ENCODE measurements at regions not wholly inside any gene's neighbourhood (a gene's known extent, or its start where the extent isn't known, plus 50 kb on each side); places are given as distances from the start of the nearest gene placed in this dataset.
"Not testable (repeated sequence)": the region's sequence is repeated elsewhere in the genome, so short reads cannot be mapped to it uniquely, and the experiment has no call there.

DNA sequence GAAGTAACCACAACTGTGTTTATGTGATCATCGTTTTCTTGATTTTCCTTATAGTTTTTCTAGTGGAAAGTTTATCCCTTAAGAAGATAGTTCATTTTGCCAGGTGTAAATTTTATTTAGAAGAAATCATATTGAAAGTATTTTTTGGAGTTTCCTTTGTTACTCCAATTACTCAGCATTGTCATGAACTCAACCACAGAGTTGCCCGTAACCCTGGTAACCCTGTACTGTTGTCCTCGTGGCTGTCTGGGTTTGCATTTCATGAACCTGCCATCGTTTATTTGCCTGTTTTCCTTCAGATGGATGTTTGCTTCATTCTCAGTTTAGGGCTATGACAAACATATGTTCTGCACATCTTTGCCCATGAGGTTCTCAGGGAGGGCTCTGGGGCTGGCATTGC lies 534.3 kb downstream of the GOLGA6L6 start:
- H3K4me1 Mint-ChIP-seq; POLR2A ChIA-PET; CTCF ChIA-PET; H3K36me3 Mint-ChIP-seq (ENCODE audit: low read depth); H3K9me3 Mint-ChIP-seq; H3K4me3 Mint-ChIP-seq; DNase-seq; H3K27ac Mint-ChIP-seq; H3K27me3 Mint-ChIP-seq: not testable (repeated sequence)

DNA sequence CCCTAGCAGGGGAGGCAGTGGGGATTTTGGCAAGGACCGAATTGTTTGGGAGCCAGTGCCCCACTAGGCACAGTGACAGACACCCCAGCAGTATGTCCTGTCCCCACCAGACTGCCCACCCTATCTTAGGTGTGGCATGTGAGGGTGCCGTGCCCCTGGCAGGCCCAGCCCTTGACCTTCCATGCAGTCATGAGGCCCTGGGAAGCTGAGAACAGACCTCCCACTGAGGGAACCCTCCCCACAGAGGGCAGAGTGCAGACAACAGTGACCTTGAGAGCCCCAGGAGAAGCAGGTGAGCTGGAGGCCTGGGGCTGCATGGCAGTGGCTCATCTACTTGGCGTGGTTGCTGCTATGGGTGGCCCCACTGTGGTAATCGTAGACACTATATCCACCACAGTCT lies 538.1 kb downstream of the GOLGA6L6 start:
- H3K36me3 Mint-ChIP-seq (ENCODE audit: low read depth); H3K9me3 Mint-ChIP-seq; DNase-seq; CTCF ChIA-PET; H3K4me1 Mint-ChIP-seq; H3K27ac Mint-ChIP-seq; POLR2A ChIA-PET; H3K4me3 Mint-ChIP-seq; H3K27me3 Mint-ChIP-seq: not testable (repeated sequence)

DNA sequence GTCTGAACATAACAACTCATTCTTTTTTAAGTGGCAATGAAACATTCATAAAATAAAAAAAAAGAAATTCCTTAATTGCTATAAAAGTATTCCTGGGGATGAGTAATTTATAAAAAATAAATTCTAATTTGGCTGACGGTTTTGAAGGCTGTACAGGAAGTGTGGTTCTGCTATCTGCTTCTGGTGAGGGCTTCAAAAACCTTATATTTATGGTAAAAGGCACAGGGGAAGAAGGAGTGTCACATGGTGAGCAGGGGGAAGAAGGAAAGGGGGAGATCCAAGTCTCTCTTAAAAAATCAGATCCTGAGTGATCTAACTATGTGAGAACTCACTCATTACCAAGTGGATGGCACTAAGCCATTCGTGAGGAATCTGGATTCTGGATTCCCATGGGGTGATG lies 539.0 kb downstream of the GOLGA6L6 start:
- H3K9me3 Mint-ChIP-seq; H3K27me3 Mint-ChIP-seq; POLR2A ChIA-PET; H3K4me3 Mint-ChIP-seq; DNase-seq; H3K4me1 Mint-ChIP-seq; H3K27ac Mint-ChIP-seq; CTCF ChIA-PET; H3K36me3 Mint-ChIP-seq (ENCODE audit: low read depth): not testable (repeated sequence)

DNA sequence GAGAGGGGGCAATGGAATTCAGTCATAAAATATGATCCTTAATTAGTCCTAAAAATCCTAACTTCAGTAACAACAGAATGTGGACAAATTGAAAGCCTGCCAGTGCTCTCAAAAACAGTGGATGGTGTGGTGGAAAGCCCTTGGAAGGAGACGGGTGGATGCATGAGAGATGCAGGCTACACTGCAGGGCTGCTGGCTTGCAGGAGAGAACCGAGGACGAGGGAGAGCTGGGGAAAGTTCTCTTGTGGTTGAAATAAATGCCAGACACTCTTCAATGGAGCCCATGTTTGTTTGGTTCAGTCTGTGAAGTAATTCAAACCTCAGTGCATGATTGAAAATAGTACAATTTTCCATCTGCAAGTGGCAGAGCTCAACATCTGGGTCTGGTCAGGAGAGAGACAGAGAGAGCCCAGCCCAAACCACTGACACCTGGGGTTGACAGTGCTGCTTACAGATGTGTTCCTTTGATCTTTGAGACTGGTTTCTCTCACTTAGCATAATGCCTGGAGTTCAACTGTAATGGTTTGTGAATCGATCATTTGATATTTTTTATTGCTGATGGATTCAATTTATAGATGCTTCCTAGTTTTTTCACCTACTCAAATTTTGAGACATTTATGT lies 544.9 kb downstream of the GOLGA6L6 start:
- DNase-seq; H3K4me3 Mint-ChIP-seq; H3K27me3 Mint-ChIP-seq; H3K27ac Mint-ChIP-seq; CTCF ChIA-PET; H3K4me1 Mint-ChIP-seq; H3K36me3 Mint-ChIP-seq (ENCODE audit: low read depth); POLR2A ChIA-PET; H3K9me3 Mint-ChIP-seq: not testable (repeated sequence)

DNA sequence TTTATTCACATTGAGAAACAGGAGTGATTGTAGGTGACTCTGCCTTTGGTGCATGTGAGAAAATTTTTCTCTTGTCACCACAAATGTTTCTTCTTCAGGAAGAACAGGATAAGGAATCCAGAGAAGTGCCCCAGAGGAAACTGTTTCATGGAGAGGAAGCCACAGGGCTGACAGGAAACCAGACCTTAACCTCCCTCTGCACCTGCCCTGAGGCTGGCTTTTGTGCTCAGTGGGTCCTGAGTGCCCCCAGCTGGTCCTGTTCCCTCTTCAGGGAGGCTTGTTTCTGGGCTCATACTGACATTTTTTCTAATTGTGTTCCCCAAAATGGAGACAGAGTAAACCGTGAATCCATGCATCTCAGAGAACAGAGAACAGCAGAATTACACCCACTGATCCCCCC lies 546.3 kb downstream of the GOLGA6L6 start:
- POLR2A ChIA-PET; H3K27me3 Mint-ChIP-seq; H3K4me3 Mint-ChIP-seq; CTCF ChIA-PET; DNase-seq; H3K36me3 Mint-ChIP-seq (ENCODE audit: low read depth); H3K4me1 Mint-ChIP-seq; H3K27ac Mint-ChIP-seq; H3K9me3 Mint-ChIP-seq: not testable (repeated sequence)

DNA sequence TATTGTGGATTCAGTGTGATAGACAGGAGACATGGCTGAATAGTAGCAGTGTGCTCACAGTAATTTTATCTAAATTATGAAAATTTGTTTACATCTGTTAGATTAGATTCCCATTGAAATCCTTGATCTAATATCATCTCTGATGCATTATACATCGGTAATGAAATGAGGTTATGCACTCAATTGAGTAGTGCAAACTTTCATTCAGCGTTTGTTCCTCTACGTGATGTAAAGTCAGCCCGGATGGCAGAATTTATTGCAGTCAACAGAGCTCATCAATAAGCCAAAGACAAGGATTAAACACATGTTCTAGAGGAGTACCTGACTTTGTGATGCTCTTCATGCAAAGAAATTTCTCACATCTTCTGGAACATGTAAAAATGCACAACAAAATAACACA lies 549.2 kb downstream of the GOLGA6L6 start:
- ChIA-PET POLR2A (no interaction called here), CTCF (no interaction called here)
- no peaks in the 10 kb centered on the region for H3K36me3 Mint-ChIP-seq (ENCODE audit: low read depth)
- no peaks in the 10 kb centered on the region for H3K27me3 Mint-ChIP-seq
- no peak overlapping the region for H3K4me3 Mint-ChIP-seq
- H3K9me3 Mint-ChIP-seq: peaks cover 10% of the 10 kb centered on the region
- H3K4me1 Mint-ChIP-seq: peaks cover 1% of the 10 kb centered on the region
- no peak for DNase-seq
- no peak overlapping the region for H3K27ac Mint-ChIP-seq

DNA sequence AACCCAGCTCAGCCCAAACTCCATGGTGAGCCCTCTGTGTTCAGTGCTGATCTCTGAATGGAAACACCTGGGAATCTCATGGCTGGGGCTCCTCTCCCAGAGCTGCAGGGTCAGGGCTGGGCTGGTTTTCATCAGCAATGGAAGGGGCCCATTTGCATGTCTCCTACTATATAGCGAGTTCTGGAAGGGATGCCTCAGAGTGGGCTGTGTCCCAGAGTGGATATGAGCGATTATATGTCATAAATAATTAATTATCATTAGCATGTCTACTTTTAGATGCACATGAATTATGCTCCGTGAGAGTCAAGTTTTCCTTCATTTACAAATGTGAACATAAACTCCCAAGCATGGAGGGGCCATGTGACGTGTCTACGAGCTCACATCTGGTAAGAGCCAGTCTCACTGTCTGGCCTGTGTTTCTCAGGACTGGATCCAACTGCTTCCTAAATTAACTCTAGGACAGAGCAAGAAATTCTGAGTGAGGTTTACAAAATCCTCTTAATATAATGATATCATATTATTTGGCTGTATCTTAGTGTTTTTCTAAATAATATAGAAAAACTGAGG lies 553.4 kb downstream of the GOLGA6L6 start:
- Mint-ChIP-seq H3K36me3 (ENCODE audit: low read depth) (no peaks in the 10 kb centered on the region), H3K4me3 (no peak overlapping the region), H3K4me1 (peaks cover 1% of the 10 kb centered on the region), H3K27ac (no peak overlapping the region), H3K9me3 (peaks cover 14% of the 10 kb centered on the region), H3K27me3 (no peaks in the 10 kb centered on the region)
- no peak for DNase-seq
- ChIA-PET POLR2A (no interaction called here), CTCF (no interaction called here)

DNA sequence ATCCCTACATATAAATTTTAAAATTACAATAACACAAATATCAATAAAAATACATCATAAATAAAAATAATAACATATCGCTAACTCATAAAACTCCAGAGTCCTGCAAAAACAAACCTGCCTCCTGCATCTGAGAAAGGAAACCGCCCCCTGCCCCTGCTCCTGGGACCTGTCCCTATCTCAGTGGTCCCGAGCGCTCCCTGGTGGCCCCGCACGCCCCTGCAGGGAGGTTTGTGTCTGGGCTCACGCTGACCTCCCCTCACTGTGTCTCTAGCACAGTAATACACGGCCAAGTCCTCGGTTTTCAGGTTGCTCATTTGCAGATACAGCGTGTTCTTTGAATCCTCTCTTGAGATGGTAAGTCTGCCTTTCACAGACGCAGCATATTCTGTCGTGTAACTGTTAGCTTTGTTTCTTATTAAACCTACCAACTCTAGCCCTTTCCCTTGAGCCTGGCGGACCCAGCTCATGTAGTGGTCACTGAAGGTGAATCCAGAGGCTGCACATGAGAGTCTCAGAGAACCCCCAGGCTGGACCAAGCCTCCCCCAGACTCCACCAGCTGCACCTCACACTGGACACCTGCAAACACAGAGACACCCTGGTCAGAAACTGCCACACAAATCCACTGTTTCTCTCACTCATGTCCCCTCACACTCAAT lies 554.1 kb downstream of the GOLGA6L6 start:
- Mint-ChIP-seq H3K36me3 (ENCODE audit: low read depth) (no peaks in the 10 kb centered on the region), H3K4me3 (no peak overlapping the region), H3K27ac (no peak overlapping the region), H3K9me3 (peaks cover 14% of the 10 kb centered on the region), H3K4me1 (peaks cover 1% of the 10 kb centered on the region), H3K27me3 (no peaks in the 10 kb centered on the region)
- CTCF ChIA-PET: no interaction called here
- POLR2A ChIA-PET: no interaction called here
- no peak for DNase-seq

DNA sequence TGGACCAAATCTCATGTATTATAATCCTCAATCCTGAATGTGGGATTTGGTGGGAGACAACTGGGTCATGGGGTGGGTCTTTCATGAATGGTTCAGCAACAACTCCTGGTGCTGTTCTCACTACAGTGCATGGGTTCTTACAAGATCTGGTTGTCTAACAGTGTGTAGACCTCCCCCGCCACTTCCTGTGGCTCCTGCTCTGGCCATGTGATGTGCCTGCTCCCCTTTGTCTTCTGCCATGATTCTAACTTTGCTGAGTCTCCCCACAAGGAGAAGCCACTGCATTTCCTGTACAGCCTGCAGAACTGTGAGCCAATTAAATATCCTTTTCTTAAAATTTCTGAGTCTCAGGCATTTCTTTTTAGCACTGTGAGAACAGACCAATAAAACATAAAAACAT lies 557.5 kb downstream of the GOLGA6L6 start:
- Mint-ChIP-seq H3K4me3 (no peak overlapping the region), H3K9me3 (peaks cover 10% of the 10 kb centered on the region), H3K36me3 (ENCODE audit: low read depth) (no peaks in the 10 kb centered on the region), H3K27me3 (no peaks in the 10 kb centered on the region), H3K27ac (no peak overlapping the region), H3K4me1 (peaks cover 1% of the 10 kb centered on the region)
- no peak for DNase-seq
- POLR2A ChIA-PET: no interaction called here
- CTCF ChIA-PET: no interaction called here

DNA sequence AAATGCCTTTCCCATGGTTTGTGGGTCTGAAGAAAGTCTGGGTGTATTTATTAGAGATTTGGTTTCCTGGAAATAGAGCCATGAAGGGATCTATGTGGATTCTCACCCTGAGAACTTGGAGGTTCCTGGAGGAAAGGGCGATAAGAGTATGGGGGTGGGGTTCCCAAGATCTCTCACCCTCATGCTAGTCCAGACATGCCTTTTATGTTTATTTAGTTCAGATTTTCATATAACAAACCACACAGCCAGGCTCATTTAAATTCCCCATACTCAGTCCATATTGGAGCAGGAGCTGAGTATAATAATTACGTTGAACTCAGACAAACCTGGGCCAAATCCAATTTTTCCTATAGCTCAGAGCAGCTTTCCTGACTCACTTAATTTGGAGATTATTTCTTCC lies 566.6 kb downstream of the GOLGA6L6 start:
- DNase-seq: no peak
- no peaks in the 10 kb centered on the region for H3K36me3 Mint-ChIP-seq (ENCODE audit: low read depth)
- no peak overlapping the region for H3K4me3 Mint-ChIP-seq
- CTCF ChIA-PET: no interaction called here
- no peaks in the 10 kb centered on the region for H3K4me1 Mint-ChIP-seq
- no peaks in the 10 kb centered on the region for H3K27me3 Mint-ChIP-seq
- POLR2A ChIA-PET: no interaction called here
- peaks cover 2% of the 10 kb centered on the region for H3K9me3 Mint-ChIP-seq
- no peak overlapping the region for H3K27ac Mint-ChIP-seq

DNA sequence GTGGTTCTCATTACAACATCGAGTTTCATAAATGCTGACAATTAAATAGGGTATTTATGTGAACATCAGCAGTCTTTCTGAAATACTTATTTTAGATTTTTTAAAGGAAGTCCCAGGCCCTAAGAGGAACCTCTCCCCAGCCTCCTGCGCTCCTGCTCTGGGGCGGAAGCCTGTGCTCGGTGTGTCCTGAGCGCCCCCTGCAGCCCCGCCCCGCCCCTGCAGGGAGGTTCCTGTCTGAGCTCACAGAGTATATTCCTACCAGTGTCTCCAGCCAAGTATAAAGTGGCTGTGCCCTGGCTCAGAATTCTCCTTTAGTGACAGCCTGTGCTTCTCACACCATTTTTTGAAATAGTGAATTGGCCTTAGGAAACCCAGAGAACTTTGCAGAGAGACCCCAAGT lies 567.9 kb downstream of the GOLGA6L6 start:
- no peaks in the 10 kb centered on the region for H3K4me1 Mint-ChIP-seq
- POLR2A ChIA-PET: no interaction called here
- no peak for DNase-seq
- CTCF ChIA-PET: no interaction called here
- no peak overlapping the region for H3K4me3 Mint-ChIP-seq
- no peaks in the 10 kb centered on the region for H3K27me3 Mint-ChIP-seq
- no peaks in the 10 kb centered on the region for H3K36me3 Mint-ChIP-seq (ENCODE audit: low read depth)
- peaks cover 6% of the 10 kb centered on the region for H3K9me3 Mint-ChIP-seq
- H3K27ac Mint-ChIP-seq: no peak overlapping the region

DNA sequence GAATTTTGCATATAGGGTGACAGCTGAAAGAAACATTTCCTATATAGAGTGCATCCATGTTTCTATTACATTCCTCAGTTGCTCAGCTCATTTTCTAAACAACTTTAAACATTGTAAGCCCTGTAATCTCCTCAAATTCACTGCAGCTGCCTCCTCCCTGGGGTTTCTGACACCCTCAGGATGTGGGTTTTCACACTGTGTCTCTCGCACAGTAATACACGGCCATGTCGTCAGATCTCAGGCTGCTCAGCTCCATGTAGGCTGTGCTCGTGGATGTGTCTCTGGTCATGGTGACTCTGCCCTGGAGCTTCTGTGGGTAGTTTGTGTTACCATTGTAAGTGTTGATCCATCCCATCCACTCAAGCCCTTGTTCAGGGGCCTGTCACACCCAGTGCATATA lies 569.0 kb downstream of the GOLGA6L6 start:
- POLR2A ChIA-PET, H3K4me3 Mint-ChIP-seq: not testable (repeated sequence)

DNA sequence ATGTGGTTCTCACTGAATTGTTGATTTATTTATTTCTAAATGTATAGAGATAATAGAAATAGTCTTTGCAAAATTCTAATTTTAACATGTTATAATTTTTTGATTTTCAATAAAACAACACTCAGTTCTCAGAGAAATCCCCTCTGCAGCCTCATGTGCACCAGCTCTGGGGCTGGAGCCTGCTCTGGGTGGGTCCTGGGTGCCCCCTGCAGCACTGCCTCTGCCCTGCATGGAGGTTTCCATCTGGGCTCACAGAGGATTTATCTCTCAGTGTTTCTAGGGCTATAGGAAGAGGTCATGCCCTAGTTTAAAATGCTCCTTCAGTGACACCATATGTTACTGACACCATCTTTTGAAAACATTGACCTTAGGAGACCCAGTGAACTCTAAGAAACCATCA lies 576.0 kb downstream of the GOLGA6L6 start:
- H3K27me3 Mint-ChIP-seq; H3K36me3 Mint-ChIP-seq (ENCODE audit: low read depth); H3K9me3 Mint-ChIP-seq; H3K4me1 Mint-ChIP-seq; H3K4me3 Mint-ChIP-seq; CTCF ChIA-PET; DNase-seq; POLR2A ChIA-PET; H3K27ac Mint-ChIP-seq: not testable (repeated sequence)

More for the DNA sequence above, 569.0 kb downstream of the GOLGA6L6 start:
- H3K9me3 Mint-ChIP-seq; CTCF ChIA-PET; H3K27me3 Mint-ChIP-seq; DNase-seq; H3K27ac Mint-ChIP-seq; H3K36me3 Mint-ChIP-seq (ENCODE audit: low read depth); H3K4me1 Mint-ChIP-seq: not testable (repeated sequence)

DNA sequence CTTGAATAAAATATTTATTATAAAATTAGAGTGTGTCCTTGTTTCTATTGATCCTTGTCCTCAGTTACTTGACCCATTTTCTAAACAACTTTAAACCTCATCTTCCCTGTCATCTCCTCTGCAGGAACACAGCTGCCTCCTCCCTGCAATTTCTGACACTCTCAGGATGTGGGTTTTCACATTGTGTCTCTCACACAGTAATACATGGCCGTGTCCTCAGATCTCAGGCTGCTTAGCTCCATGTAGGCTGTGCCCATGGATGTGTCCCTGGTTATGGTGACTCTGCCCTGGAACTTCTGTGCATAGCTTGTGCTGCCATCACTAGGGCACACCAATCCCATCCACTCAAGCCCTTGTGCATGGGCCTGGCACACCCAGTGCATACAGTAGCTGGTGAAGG lies 577.1 kb downstream of the GOLGA6L6 start:
- H3K27ac Mint-ChIP-seq; DNase-seq; H3K4me3 Mint-ChIP-seq; CTCF ChIA-PET; H3K4me1 Mint-ChIP-seq; H3K36me3 Mint-ChIP-seq (ENCODE audit: low read depth); POLR2A ChIA-PET; H3K9me3 Mint-ChIP-seq; H3K27me3 Mint-ChIP-seq: not testable (repeated sequence)

Data from activated CD4-positive, alpha-beta T cell treated with anti-CD3 and anti-CD28 coated beads, Interleukin-2, amount 10 ng/mL, durations not matched to agents 7 days and 5 days (primary cell).